Liver (tissue), 8 donors: ENCODE measurements at regions not wholly inside any gene's neighbourhood (a gene's known extent, or its start where the extent isn't known, plus 50 kb on each side); places are given as distances from the start of the nearest gene placed in this dataset.

Experiments
- DNase-seq: peaks from one replicate; pipeline ENCODE4 v3.0.0-alpha.2; 2017; ENCODE audit warnings: low spot score
- H3K27ac ChIP-seq, 2 donors: one replicate each; pipeline ENCODE4 v1.7.0; 2013; ENCODE audit warnings: inconsistent platforms in 2 of 2, low read length in 2 of 2, control low read depth in 1 of 2, low read depth in 1 of 2, mild to moderate bottlenecking in 1 of 2
- H3K27me3 ChIP-seq, 4 donors: one replicate each; pipeline versions ENCODE4 v1.6.1 to v1.7.0; 2013; ENCODE audit warnings: low read length in 3 of 4, inconsistent platforms in 1 of 4, mild to moderate bottlenecking in 1 of 4, moderate library complexity in 1 of 4; ENCODE audit not compliant: control insufficient read depth in 4 of 4, insufficient read depth in 4 of 4
- H3K36me3 ChIP-seq, 4 donors: one replicate each; pipeline versions ENCODE4 v1.6.1 to v1.7.0; 2013; ENCODE audit warnings: low read length in 3 of 4, mild to moderate bottlenecking in 3 of 4, low read depth in 1 of 4, moderate library complexity in 1 of 4; ENCODE audit not compliant: control insufficient read depth in 4 of 4, insufficient read depth in 3 of 4
- H3K4me1 ChIP-seq, 4 donors: one replicate each; pipeline versions ENCODE4 v1.6.1 to v1.7.0; 2013; ENCODE audit warnings: low read length in 3 of 4, mild to moderate bottlenecking in 3 of 4, moderate library complexity in 1 of 4; ENCODE audit not compliant: control insufficient read depth in 4 of 4, insufficient read depth in 4 of 4
- H3K4me3 ChIP-seq, 3 donors: one replicate each; pipeline versions ENCODE4 v1.6.1 to v1.7.0; 2013; ENCODE audit warnings: low read length in 3 of 3, control low read depth in 1 of 3, low read depth in 1 of 3, mild to moderate bottlenecking in 1 of 3
- H3K9ac ChIP-seq, 2 donors: one replicate each; pipeline ENCODE4 v1.7.0; 2013; ENCODE audit warnings: low read length in 2 of 2, mild to moderate bottlenecking in 2 of 2, moderate library complexity in 2 of 2, control low read depth in 1 of 2, low read depth in 1 of 2
- H3K9me3 ChIP-seq, 4 donors: one replicate each; pipeline versions ENCODE4 v1.6.1 to v1.7.0; 2013; ENCODE audit warnings: low read length in 3 of 4; ENCODE audit not compliant: control insufficient read depth in 4 of 4
- EGR1 ChIP-seq, 2 donors: IDR thresholded peaks; 2 replicates each; pipeline ENCODE4 v1.6.1; 2016 to 2018; ENCODE audit warnings: antibody characterized with exemption in 2 of 2, low read depth in 2 of 2
- FOXA1 ChIP-seq: IDR thresholded peaks from 2 replicates; pipeline ENCODE4 v1.6.1; 2016; ENCODE audit warnings: antibody characterized with exemption
- FOXA2 ChIP-seq: IDR thresholded peaks from 2 replicates; pipeline ENCODE4 v1.6.1; 2016; ENCODE audit warnings: antibody characterized with exemption
- GABPA ChIP-seq, 2 donors: IDR thresholded peaks in 1 of 2; conservative IDR thresholded peaks in 1 of 2; 2 replicates each; pipeline ENCODE4 v1.6.1; 2016; ENCODE audit warnings: antibody characterized with exemption in 2 of 2, mild to moderate bottlenecking in 1 of 2, moderate library complexity in 1 of 2
- HNF4A ChIP-seq, 2 donors: conservative IDR thresholded peaks; 2 replicates each; pipeline ENCODE4 v1.6.1; 2016; ENCODE audit warnings: antibody characterized with exemption in 2 of 2, mild to moderate bottlenecking in 2 of 2
- HNF4G ChIP-seq: IDR thresholded peaks from 2 replicates; pipeline ENCODE4 v1.6.1; 2016; ENCODE audit warnings: antibody characterized with exemption
- JUND ChIP-seq, 2 donors: IDR thresholded peaks; 2 replicates each; pipeline ENCODE4 v1.6.1; 2016; ENCODE audit warnings: antibody characterized with exemption in 2 of 2
- NR2F2 ChIP-seq: IDR thresholded peaks from 2 replicates; pipeline ENCODE4 v1.6.1; 2016; ENCODE audit warnings: antibody characterized with exemption
- RAD21 ChIP-seq, 2 donors: IDR thresholded peaks; 2 replicates each; pipeline ENCODE4 v1.6.1; 2016; ENCODE audit warnings: antibody characterized with exemption in 2 of 2, mild to moderate bottlenecking in 2 of 2
- RXRA ChIP-seq, 2 donors: IDR thresholded peaks; 2 replicates each; pipeline ENCODE4 v1.6.1; 2017 to 2018; ENCODE audit warnings: antibody characterized with exemption in 2 of 2, mild to moderate bottlenecking in 1 of 2
- SP1 ChIP-seq: IDR thresholded peaks from 2 replicates; pipeline ENCODE4 v1.6.1; 2018; ENCODE audit warnings: antibody characterized with exemption, mild to moderate bottlenecking
- TAF1 ChIP-seq: conservative IDR thresholded peaks from 2 replicates; pipeline ENCODE4 v1.6.1; 2016; ENCODE audit warnings: antibody characterized with exemption, mild to moderate bottlenecking
- YY1 ChIP-seq: IDR thresholded peaks from 2 replicates; pipeline ENCODE4 v1.6.1; 2016; ENCODE audit warnings: antibody characterized with exemption, mild to moderate bottlenecking
- WGBS: extraction: QIAGEN DNeasy Blood & Tissue Kit; methylation state at CpG from one replicate; pipeline ENCODE4 v1.1.7; 2013; 5-methylcytosine and 5-hydroxymethylcytosine counted together
- TF ChIP-seq, protein P1 (sequence below): IDR thresholded peaks from 2 replicates; pipeline ENCODE4 v1.6.1; 2016; ENCODE audit warnings: antibody characterized with exemption
- TF ChIP-seq, protein P2 (sequence below): IDR thresholded peaks from 2 replicates; pipeline ENCODE4 v1.6.1; 2016; ENCODE audit warnings: antibody characterized with exemption
- TF ChIP-seq, protein P3 (sequence below): IDR thresholded peaks from 2 replicates; pipeline ENCODE4 v1.6.1; 2016; ENCODE audit warnings: antibody characterized with exemption
- TF ChIP-seq, protein P4 (sequence below): IDR thresholded peaks from 2 replicates; pipeline ENCODE4 v1.6.1; 2016; ENCODE audit warnings: antibody characterized with exemption, mild to moderate bottlenecking
- TF ChIP-seq, protein P5 (sequence below): fragments of 150-350 bp; IDR thresholded peaks from 2 replicates; pipeline ENCODE4 v1.5.1; 2017; ENCODE audit warnings: improper control_type of control experiment, low read depth, low read length; ENCODE audit not compliant: missing input control
- donor health status: healthy.
- donor health status: healthy.
- donor health status: healthy.
- donor health status: healthy.
- donor health status: healthy.

DNA sequence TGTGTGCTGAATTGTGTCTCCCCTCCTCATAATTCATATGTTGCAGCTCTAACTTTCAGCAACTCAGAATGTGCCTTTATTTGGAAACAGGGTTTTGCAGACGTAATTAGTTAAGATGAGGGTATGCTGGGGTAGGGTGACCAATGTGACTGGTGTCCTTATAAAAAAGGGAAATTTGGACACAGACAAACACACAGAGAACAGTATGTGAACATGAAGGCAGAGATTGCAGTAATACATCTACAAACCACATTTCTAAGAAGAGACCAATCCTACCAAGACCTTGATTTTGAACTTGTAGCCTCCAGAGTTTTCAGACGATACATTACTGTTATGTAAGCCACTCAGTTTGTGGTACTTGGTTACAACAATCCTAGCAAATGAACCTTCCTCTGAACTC, 817.8 kb downstream of the TUSC7 start:
- Histone ChIP-seq H3K36me3 (no peaks in the 10 kb centered on the region), H3K27ac (no peak overlapping the region), H3K27me3 (no peaks in the 10 kb centered on the region), H3K4me1 (no peaks in the 10 kb centered on the region), H3K9me3 (no peaks in the 10 kb centered on the region), H3K9ac (no peak overlapping the region), H3K4me3 (no peak overlapping the region)
- WGBS = 66% methylated on average over 2 of the region's 2 CpGs
- TF ChIP-seq NR2F2 (no peak), GABPA (IDR thresholded peaks at IDR 0.05 in 1 of 2, conservative IDR thresholded peaks at IDR 0.05 in 1 of 2) (no peak), EGR1 (IDR thresholded peaks at IDR 0.05; ENCODE audit: low read depth in 2 of 2) (no peak), RXRA (IDR thresholded peaks at IDR 0.05) (no peak), FOXA1 (no peak), YY1 (no peak), HNF4A (conservative IDR thresholded peaks at IDR 0.05) (no peak), TAF1 (no peak), HNF4G (no peak), JUND (IDR thresholded peaks at IDR 0.05) (no peak), RAD21 (IDR thresholded peaks at IDR 0.05) (no peak), SP1 (no peak), FOXA2 (no peak)
- TF ChIP-seq, protein P1, sequence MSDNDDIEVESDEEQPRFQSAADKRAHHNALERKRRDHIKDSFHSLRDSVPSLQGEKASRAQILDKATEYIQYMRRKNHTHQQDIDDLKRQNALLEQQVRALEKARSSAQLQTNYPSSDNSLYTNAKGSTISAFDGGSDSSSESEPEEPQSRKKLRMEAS = no peak
- TF ChIP-seq, protein P2, sequence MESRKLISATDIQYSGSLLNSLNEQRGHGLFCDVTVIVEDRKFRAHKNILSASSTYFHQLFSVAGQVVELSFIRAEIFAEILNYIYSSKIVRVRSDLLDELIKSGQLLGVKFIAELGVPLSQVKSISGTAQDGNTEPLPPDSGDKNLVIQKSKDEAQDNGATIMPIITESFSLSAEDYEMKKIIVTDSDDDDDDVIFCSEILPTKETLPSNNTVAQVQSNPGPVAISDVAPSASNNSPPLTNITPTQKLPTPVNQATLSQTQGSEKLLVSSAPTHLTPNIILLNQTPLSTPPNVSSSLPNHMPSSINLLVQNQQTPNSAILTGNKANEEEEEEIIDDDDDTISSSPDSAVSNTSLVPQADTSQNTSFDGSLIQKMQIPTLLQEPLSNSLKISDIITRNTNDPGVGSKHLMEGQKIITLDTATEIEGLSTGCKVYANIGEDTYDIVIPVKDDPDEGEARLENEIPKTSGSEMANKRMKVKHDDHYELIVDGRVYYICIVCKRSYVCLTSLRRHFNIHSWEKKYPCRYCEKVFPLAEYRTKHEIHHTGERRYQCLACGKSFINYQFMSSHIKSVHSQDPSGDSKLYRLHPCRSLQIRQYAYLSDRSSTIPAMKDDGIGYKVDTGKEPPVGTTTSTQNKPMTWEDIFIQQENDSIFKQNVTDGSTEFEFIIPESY = no peak
- TF ChIP-seq, protein P3, sequence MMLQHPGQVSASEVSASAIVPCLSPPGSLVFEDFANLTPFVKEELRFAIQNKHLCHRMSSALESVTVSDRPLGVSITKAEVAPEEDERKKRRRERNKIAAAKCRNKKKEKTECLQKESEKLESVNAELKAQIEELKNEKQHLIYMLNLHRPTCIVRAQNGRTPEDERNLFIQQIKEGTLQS = no peak
- TF ChIP-seq, protein P4, sequence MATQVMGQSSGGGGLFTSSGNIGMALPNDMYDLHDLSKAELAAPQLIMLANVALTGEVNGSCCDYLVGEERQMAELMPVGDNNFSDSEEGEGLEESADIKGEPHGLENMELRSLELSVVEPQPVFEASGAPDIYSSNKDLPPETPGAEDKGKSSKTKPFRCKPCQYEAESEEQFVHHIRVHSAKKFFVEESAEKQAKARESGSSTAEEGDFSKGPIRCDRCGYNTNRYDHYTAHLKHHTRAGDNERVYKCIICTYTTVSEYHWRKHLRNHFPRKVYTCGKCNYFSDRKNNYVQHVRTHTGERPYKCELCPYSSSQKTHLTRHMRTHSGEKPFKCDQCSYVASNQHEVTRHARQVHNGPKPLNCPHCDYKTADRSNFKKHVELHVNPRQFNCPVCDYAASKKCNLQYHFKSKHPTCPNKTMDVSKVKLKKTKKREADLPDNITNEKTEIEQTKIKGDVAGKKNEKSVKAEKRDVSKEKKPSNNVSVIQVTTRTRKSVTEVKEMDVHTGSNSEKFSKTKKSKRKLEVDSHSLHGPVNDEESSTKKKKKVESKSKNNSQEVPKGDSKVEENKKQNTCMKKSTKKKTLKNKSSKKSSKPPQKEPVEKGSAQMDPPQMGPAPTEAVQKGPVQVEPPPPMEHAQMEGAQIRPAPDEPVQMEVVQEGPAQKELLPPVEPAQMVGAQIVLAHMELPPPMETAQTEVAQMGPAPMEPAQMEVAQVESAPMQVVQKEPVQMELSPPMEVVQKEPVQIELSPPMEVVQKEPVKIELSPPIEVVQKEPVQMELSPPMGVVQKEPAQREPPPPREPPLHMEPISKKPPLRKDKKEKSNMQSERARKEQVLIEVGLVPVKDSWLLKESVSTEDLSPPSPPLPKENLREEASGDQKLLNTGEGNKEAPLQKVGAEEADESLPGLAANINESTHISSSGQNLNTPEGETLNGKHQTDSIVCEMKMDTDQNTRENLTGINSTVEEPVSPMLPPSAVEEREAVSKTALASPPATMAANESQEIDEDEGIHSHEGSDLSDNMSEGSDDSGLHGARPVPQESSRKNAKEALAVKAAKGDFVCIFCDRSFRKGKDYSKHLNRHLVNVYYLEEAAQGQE = no peak
- TF ChIP-seq, protein P5, sequence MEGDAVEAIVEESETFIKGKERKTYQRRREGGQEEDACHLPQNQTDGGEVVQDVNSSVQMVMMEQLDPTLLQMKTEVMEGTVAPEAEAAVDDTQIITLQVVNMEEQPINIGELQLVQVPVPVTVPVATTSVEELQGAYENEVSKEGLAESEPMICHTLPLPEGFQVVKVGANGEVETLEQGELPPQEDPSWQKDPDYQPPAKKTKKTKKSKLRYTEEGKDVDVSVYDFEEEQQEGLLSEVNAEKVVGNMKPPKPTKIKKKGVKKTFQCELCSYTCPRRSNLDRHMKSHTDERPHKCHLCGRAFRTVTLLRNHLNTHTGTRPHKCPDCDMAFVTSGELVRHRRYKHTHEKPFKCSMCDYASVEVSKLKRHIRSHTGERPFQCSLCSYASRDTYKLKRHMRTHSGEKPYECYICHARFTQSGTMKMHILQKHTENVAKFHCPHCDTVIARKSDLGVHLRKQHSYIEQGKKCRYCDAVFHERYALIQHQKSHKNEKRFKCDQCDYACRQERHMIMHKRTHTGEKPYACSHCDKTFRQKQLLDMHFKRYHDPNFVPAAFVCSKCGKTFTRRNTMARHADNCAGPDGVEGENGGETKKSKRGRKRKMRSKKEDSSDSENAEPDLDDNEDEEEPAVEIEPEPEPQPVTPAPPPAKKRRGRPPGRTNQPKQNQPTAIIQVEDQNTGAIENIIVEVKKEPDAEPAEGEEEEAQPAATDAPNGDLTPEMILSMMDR = no peak
- no peak for DNase-seq

DNA sequence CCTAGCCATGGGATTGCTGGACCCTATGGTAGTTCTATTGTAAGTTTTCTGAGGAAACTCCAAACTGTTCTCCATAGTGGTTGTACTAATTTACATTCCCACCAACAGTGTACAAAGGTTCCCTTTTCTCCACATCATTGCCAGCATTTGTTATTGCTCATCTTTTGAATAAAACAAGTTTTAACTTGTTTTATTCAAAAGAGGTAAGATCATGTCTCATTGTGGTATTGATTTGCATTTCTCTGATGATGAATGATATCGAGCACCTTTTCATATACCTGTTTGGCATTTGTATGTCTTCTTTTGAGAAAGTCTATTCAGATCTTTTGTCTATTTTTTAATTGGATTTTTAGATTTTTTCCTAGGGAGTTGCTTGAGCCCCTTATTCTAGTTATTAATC, 819.1 kb downstream of the TUSC7 start:
- Histone ChIP-seq H3K9ac (no peak overlapping the region), H3K36me3 (no peaks in the 10 kb centered on the region), H3K4me1 (no peaks in the 10 kb centered on the region), H3K27me3 (no peaks in the 10 kb centered on the region), H3K9me3 (no peaks in the 10 kb centered on the region), H3K27ac (no peak overlapping the region), H3K4me3 (no peak overlapping the region)
- TF ChIP-seq HNF4A (conservative IDR thresholded peaks at IDR 0.05) (no peak), NR2F2 (no peak), JUND (IDR thresholded peaks at IDR 0.05) (no peak), HNF4G (no peak), SP1 (no peak), YY1 (no peak), FOXA2 (no peak), TAF1 (no peak), EGR1 (IDR thresholded peaks at IDR 0.05; ENCODE audit: low read depth in 2 of 2) (no peak)
- TF ChIP-seq, protein P2 = no peak
- TF ChIP-seq, protein P5 = no peak
- TF ChIP-seq, protein P1 = no peak
- 74% methylated on average over 1 of the region's 1 CpG for WGBS
- DNase-seq = no peak
